NCI-H187 (cell line): ENCODE measurements at regions not wholly inside any gene's neighbourhood (a gene's known extent, or its start where the extent isn't known, plus 50 kb on each side); places are given as distances from the start of the nearest gene placed in this dataset.

Source experiments
- DNase-seq, 2 experiments: peaks; one replicate each; lab custom pipeline; 2025; lab: John Stamatoyannopoulos, UW

- DNase-seq, result no peak
Observed at GRCh38 chr5:93055561-93055960, 525.5 kb downstream of the NR2F1-AS1 start.

DNA sequence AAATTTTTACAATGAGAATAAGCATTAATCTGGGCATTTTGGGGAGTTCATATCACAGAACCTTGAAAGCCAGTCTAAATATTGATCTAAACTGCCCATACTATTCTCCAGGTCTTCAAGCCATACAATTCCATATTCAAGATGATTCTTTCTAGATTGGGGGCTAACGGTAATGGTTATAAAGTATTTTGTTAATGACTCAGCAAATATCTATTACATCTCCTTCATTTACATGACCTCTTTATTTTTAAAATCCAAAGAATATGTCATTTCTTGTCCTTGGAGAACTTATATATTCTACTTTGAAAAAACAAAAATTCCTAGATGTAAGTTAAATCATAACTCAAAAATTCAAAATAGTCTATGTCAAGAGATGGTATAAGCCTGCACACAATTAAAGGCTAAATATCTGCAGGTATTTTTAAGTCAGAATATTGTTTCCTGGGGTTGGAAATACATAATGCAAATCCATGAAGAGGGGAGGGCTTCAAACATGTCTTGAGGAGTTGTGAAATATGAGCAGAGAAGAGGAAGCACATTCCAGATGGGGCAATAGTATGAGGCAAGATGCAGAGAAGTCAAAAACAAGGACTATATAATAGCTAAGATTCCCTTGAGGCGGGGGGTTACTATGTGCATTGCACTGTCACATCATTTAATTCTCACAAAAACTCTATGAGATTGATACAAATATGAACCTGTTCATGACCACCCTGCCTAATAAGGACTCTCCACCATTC is 526.4 kb downstream of the NR2F1-AS1 start:
- no peak for DNase-seq

DNA sequence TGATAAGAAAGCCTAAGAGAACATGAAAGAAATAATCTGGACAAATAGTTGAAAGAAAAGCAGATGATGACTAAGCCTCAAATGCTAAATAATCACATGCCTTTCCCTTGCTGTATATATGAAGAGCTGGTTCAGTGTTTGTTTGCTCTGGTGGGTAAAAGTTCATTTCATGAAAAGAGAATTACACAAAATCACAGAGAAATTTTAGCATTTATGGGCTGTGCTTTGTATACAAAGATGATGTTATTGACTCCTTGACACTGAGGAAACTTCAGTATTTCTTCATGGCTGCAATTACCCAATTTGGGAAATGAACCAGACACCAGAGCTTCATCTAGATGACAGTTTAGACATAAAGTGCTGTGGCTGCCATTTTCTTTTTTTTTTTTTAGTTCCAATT is 527.2 kb downstream of the NR2F1-AS1 start:
- no peak for DNase-seq

- DNase-seq, result no peak
Observed at GRCh38 chr5:93048858-93049257, 532.2 kb downstream of the NR2F1-AS1 start.

GRCh38 chr5:93044859-93045666 is 536.0 kb downstream of the NR2F1-AS1 start:
- DNase-seq, result no peak

- DNase-seq, result no peak
Observed at GRCh38 chr5:93039888-93040287, 541.1 kb downstream of the NR2F1-AS1 start.

- DNase-seq, result no peak
Observed at GRCh38 chr5:93034621-93035590, 546.1 kb downstream of the NR2F1-AS1 start.

DNA sequence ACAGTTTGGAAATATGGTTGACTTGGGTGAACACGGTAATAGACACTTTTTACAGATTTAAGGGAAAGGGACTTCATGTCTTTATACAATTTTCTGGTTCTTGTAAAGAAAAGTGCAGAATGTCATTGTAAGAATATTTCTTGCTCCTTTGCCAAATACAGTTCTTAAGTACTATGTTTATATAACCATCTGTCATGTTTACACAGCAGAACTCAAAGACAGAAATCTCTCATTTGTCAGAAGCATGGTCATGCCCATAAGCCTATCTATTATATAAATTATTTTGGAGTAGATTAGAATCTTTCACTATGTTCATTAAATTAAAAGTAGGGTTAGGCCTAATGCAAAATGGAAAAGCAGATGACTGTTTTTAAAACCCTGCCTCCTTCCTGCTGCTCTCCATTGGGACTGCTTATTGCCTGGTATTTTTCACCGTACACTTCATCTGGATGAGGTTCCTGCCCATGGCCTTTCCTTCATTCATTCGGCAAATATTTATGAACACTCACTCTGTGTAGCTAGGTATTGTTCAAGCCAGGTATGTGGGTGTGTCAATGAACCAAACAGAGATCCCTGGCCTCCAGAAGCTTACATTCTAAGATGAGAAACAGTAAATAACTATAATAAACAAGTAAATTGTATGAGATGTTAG is 558.1 kb downstream of the NR2F1-AS1 start:
- DNase-seq, result no peak

DNA sequence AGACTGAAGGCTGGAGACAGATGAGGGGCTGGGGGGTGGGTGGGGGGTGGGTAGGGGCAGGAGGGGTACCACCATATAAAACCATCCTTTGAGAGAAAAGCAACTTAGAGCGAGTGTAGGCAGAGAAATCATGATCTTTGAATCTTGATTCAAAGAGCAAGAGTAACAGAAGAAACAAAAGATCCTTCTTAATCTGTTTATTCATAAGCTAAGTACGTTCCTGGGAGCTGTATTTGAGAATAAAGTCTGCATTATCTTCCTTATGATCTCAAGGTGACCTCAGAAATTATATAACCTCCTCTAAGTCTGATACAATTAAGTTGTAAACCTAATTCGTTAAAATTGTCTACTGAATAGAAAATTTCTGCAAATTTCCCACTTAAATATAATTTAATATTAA is 558.8 kb downstream of the NR2F1-AS1 start:
- DNase-seq, result no peak

DNA sequence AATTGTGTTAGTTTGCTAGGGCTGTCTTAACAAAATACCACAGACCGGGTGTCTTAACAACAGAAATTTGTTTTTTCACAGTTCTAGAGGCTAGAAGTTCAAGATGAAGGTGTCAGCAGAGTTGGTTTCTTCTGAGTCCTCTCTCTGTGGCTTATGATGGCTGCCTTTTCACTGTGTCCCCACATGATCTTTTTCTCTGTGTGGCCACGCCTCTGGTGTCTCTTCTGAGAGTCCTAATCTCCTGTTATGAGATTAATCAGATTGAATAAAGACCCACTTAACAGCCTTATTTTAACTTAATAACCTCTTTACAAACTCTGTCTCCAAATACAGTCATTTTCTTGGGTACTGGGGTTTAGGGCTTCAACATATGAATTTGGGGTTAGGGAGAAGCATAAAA is 561.1 kb downstream of the NR2F1-AS1 start:
- DNase-seq, result no peak

- no peak for DNase-seq
Observed at GRCh38 chr5:93018461-93018860, 562.6 kb downstream of the NR2F1-AS1 start.

GRCh38 chr5:93017849-93018248 is 563.2 kb downstream of the NR2F1-AS1 start:
- DNase-seq, result no peak

GRCh38 chr5:93017376-93017775 is 563.6 kb downstream of the NR2F1-AS1 start:
- DNase-seq, result no peak

DNA sequence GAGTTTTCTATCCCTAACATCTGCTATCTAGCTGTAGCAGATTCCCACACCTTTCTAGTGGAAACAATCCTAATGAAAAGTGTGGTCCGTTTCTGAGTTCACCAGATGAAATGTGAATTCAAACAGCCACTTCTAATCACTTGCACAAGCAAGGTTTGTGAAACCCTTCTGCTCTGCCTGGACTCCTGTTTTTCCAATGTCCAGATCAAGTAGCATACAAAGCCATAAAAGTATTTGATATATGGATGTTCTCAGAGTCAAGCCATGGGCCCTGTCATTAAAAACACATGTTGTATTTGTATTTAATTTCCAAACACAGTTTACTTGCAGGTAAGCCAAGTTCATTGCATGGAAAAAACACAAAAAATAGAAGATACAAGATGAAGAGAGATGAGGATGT is 570.4 kb downstream of the NR2F1-AS1 start:
- no peak for DNase-seq

GRCh38 chr5:93010037-93010436 is 571.0 kb downstream of the NR2F1-AS1 start:
- no peak for DNase-seq

- DNase-seq, result no peak
Observed at GRCh38 chr5:93008502-93009207, 572.4 kb downstream of the NR2F1-AS1 start.

GRCh38 chr5:93006915-93007314 is 574.1 kb downstream of the NR2F1-AS1 start:
- DNase-seq, result no peak

- DNase-seq, result no peak
Observed at GRCh38 chr5:92998456-92998855, 582.6 kb downstream of the NR2F1-AS1 start.

DNA sequence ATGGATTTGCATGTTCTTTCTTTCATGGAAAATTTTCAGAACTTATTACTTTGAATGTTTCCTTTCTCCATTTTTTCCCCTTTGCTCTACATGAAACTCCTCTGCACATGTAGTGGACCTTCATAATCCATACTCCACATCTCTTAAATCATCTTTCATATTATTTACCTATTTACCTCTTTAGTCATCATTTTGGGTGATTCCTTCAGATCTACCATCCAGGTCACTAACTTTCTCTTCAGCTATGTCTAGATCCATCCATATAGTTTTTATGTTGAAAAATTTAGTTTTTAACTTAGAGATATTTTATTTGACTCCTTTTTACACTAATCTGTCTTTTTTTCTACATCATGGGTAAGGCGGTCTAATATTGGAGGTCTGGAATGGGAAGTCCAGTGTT is 586.6 kb downstream of the NR2F1-AS1 start:
- DNase-seq, result no peak

GRCh38 chr5:92992073-92992472 is 588.9 kb downstream of the NR2F1-AS1 start:
- no peak for DNase-seq

DNA sequence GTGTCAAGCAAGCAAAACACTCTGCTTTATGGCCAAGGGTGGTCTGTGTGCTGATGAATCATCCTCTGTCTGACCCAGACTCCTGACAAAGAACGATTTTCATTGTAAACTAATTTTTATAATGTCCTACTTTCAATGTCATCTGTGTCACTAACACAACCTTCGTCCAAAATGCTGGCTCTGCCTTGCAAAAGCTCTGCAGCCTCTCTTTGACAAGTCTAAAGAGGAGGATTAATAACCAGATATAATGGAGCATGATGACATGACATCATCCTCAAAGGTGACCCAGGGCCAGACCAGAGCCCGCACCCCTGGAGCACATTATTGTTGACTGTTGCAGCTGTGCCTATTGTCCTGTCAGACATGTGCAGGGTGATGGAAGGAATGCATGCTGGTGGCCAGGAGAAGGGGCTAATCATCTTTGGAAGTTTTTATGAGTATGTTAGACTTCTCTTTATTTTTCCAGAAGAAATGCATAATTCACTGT is 589.4 kb downstream of the NR2F1-AS1 start:
- DNase-seq, result no peak
